ENCODE measurements at regions not wholly inside any gene's neighbourhood (a gene's known extent, or its start where the extent isn't known, plus 50 kb on each side); places are given as distances from the start of the nearest gene placed in this dataset.

DNA sequence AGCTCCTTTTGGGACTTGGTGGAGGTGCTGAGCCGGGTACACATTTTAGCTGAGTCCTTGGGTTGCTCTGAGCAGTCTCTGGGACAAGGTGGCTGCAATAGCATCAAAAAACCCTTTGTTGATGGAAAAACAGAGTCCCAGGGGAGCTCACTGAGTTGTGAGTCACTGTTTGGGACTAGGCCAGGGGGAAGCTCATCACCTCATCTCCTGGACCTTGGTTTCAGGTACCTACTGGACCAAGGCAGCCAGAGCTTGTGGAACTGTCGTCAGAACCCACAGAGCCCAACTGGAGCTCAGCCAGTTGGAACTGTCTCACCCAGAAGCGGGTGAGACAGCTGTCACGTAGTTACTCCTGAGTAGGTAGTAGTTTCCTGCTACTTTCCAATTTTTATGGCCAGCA lies 146.7 kb downstream of the HLX start:
- no peaks in the 10 kb centered on the region for H3K4me1 ChIP-seq
- TF ChIP-seq POLR2A (IDR thresholded peaks at IDR 0.05): no peak
- TF ChIP-seq, protein P1, sequence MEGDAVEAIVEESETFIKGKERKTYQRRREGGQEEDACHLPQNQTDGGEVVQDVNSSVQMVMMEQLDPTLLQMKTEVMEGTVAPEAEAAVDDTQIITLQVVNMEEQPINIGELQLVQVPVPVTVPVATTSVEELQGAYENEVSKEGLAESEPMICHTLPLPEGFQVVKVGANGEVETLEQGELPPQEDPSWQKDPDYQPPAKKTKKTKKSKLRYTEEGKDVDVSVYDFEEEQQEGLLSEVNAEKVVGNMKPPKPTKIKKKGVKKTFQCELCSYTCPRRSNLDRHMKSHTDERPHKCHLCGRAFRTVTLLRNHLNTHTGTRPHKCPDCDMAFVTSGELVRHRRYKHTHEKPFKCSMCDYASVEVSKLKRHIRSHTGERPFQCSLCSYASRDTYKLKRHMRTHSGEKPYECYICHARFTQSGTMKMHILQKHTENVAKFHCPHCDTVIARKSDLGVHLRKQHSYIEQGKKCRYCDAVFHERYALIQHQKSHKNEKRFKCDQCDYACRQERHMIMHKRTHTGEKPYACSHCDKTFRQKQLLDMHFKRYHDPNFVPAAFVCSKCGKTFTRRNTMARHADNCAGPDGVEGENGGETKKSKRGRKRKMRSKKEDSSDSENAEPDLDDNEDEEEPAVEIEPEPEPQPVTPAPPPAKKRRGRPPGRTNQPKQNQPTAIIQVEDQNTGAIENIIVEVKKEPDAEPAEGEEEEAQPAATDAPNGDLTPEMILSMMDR (IDR thresholded peaks at IDR 0.05): no peak
- no peaks in the 10 kb centered on the region for H3K9me3 ChIP-seq
- no peak overlapping the region for H3K4me3 ChIP-seq
- H3K36me3 ChIP-seq (ENCODE audit: low read depth, missing control alignments): no peaks in the 10 kb centered on the region
- intact Hi-C loops (cut with DNase I; ENCODE audit: low total_unique reads): no loop called here
- no peaks in the 10 kb centered on the region for H3K27me3 ChIP-seq
- no peak for DNase-seq
- H3K27ac ChIP-seq: no peak overlapping the region
- 87 to 90% methylated on average over 4 of the region's 4 CpGs for WGBS, 2 donors

DNA sequence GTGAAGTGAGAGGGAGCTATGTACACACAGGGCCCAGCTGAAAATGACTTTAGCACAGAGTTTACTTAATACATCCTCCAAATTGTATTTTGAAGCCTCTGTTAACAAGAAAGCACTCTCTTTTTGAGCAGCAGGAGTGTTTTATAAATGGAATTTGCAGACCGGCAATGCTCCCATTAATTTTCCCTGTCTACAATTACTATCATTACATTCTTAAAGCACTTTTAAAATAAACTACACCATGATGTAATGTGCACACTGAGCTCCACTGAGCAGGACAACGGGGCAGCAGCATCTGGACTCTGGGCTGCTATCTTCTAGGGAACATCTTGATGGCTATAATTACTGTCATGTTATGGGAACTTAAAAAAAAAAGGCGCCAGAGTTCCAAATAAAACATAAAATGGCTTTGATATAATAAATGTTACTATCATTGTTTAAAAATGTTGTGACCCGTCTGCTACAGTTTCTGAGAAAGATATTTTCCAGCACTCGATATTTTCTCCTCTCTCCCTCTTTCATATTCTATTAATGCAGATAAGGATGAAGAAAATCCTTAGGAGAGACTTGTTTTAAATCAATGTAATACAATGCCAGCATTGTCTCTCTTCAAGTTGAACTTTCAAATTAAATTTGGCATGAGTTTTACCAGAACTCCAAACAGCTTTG lies 150.9 kb downstream of the HLX start:
- no peaks in the 10 kb centered on the region for H3K9me3 ChIP-seq
- intact Hi-C loops (cut with DNase I; ENCODE audit: low total_unique reads): no loop called here
- H3K36me3 ChIP-seq (ENCODE audit: low read depth, missing control alignments): no peaks in the 10 kb centered on the region
- no peak overlapping the region for H3K27ac ChIP-seq
- H3K4me3 ChIP-seq: no peak overlapping the region
- no peaks in the 10 kb centered on the region for H3K27me3 ChIP-seq
- TF ChIP-seq POLR2A (IDR thresholded peaks at IDR 0.05): no peak
- TF ChIP-seq, protein P1 (IDR thresholded peaks at IDR 0.05): no peak
- no peak for DNase-seq
- WGBS, 2 donors: 32 to 45% methylated on average over 5 of the region's 5 CpGs
- H3K4me1 ChIP-seq: no peaks in the 10 kb centered on the region

DNA sequence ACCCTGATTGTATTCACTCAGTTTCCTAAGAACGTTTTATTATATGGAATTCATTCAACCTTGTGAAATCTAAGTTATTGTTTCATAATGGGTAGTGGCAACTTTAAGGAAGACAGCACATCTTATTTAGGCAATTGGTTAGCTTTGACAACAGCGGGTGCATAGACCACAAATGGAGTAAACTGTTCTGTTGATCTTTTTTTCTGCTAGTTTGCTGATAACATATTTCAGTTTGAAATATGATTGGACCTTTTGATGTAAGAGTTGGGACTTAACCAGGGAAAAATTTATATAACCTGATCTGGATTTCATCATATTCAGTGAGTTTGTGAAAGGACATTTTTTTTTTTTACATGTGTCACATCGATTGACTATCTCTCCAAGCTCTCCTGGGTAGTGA lies 151.7 kb downstream of the HLX start:
- Histone ChIP-seq H3K36me3 (ENCODE audit: low read depth, missing control alignments) (no peaks in the 10 kb centered on the region), H3K9me3 (no peaks in the 10 kb centered on the region), H3K4me3 (no peak overlapping the region), H3K27ac (no peak overlapping the region), H3K27me3 (no peaks in the 10 kb centered on the region), H3K4me1 (no peaks in the 10 kb centered on the region)
- intact Hi-C loops (cut with DNase I; ENCODE audit: low total_unique reads): no loop called here
- 85 to 87% methylated on average over 3 of the region's 3 CpGs for WGBS, 2 donors
- no peak for DNase-seq
- TF ChIP-seq POLR2A (IDR thresholded peaks at IDR 0.05): no peak
- TF ChIP-seq, protein P1 (IDR thresholded peaks at IDR 0.05): no peak

DNA sequence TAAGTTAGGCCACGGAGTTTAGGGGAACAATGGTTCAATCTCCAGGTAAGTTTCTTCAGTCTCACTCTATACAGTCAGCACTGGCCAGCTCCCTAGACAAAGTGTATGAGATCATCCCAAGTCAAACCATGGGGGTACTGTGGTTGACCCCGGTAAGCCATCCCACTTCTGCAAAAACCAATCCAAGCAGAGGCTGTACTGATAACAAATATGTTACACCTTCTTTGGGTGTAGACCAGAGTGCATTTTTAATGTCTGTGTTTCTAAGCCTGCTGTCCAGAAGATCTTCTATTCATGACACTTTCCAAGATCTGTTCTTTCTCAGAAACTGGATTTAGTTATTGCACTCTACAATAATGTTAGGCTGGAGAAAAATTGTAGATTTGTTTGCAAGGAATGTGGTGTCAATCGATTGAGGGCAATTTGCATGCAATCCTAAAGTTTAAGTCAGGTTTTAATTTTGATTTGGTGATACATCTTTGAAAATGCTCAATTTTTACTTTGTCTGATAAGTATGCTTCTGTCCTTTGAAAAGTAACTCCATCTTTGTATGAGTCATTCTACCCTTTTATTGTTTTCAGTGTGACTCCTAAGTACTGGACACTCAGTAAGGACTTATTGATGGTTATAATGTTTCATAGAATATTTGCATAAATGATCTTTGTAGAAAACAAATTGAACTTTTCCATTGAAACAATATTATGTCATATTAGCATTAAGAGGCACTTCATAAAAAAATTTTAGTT lies 152.4 kb downstream of the HLX start:
- H3K27me3 ChIP-seq: no peaks in the 10 kb centered on the region
- TF ChIP-seq, protein P1 (IDR thresholded peaks at IDR 0.05): no peak
- TF ChIP-seq POLR2A (IDR thresholded peaks at IDR 0.05): no peak
- no peaks in the 10 kb centered on the region for H3K36me3 ChIP-seq (ENCODE audit: low read depth, missing control alignments)
- 92 to 93% methylated on average over 3 of the region's 3 CpGs for WGBS, 2 donors
- H3K9me3 ChIP-seq: no peaks in the 10 kb centered on the region
- no peaks in the 10 kb centered on the region for H3K4me1 ChIP-seq
- H3K4me3 ChIP-seq: no peak overlapping the region
- intact Hi-C loops (cut with DNase I; ENCODE audit: low total_unique reads): no loop called here
- H3K27ac ChIP-seq: no peak overlapping the region
- DNase-seq: no peak

DNA sequence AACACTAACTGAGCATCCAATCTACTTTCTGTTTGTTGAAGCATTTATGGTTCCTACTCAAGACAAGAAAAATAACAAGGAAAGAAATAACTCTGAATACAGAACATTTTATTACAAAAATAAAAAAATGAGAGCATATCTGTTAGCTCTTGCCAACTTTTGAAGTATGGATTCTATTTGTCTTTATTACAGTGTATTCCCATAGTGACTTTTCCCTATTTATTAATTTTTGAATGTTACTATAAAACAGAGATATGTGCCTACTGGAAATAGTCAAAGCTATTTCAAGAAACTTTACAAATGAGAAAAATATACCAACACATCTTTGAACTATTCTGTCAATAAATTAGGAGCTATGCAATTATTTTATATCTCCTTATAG lies 153.0 kb downstream of the HLX start:
- H3K4me1 ChIP-seq: no peaks in the 10 kb centered on the region
- no peaks in the 10 kb centered on the region for H3K36me3 ChIP-seq (ENCODE audit: low read depth, missing control alignments)
- H3K27me3 ChIP-seq: no peaks in the 10 kb centered on the region
- no peak overlapping the region for H3K27ac ChIP-seq
- no peak overlapping the region for H3K4me3 ChIP-seq
- no peaks in the 10 kb centered on the region for H3K9me3 ChIP-seq
- no peak for TF ChIP-seq POLR2A (IDR thresholded peaks at IDR 0.05)
- TF ChIP-seq, protein P1 (IDR thresholded peaks at IDR 0.05): no peak
- intact Hi-C loops (cut with DNase I; ENCODE audit: low total_unique reads): no loop called here
- no peak for DNase-seq

Data from testis (tissue), 2 donors.